Fibroblast of peridontal ligament (primary cell): ENCODE measurements at regions not wholly inside any gene's neighbourhood (a gene's known extent, or its start where the extent isn't known, plus 50 kb on each side); places are given as distances from the start of the nearest gene placed in this dataset.

Source experiments
- DNase-seq: peaks from one replicate; pipeline ENCODE4 v3.0.0-alpha.2; 2010; ENCODE audit errors: extremely low read depth

GRCh38 chr10:120705309-120705708 lies 145.9 kb upstream of the WDR11 start:
- DNase-seq = no peak

- DNase-seq = no peak
These were observed 141.1 kb upstream of the WDR11 start for GRCh38 chr10:120710076-120710475.

GRCh38 chr10:120711860-120712259 lies 139.3 kb upstream of the WDR11 start:
- DNase-seq = no peak

GRCh38 chr10:120713573-120714205 lies 137.5 kb upstream of the WDR11 start:
- no peak for DNase-seq

- no peak for DNase-seq
These were observed 136.0 kb upstream of the WDR11 start for GRCh38 chr10:120715171-120715570.

GRCh38 chr10:120719333-120719732 lies 131.8 kb upstream of the WDR11 start:
- DNase-seq = no peak

- DNase-seq = no peak
These were observed 124.2 kb upstream of the WDR11 start for GRCh38 chr10:120727001-120727400.

- DNase-seq = no peak
These were observed 121.6 kb upstream of the WDR11 start for GRCh38 chr10:120729547-120729946.

- DNase-seq = no peak
These were observed 119.1 kb upstream of the WDR11 start for GRCh38 chr10:120732067-120732466.

- DNase-seq = no peak
These were observed 118.4 kb upstream of the WDR11 start for GRCh38 chr10:120732643-120733313.

- DNase-seq = no peak
These were observed 116.6 kb upstream of the WDR11 start for GRCh38 chr10:120734483-120735078.

GRCh38 chr10:120735315-120735714 lies 115.8 kb upstream of the WDR11 start:
- DNase-seq = no peak

- DNase-seq = peak; percentile 26
These were observed 115.3 kb upstream of the WDR11 start for GRCh38 chr10:120735773-120736371.

- no peak for DNase-seq
These were observed 114.8 kb upstream of the WDR11 start for GRCh38 chr10:120736377-120736776.

GRCh38 chr10:120738658-120739057 lies 112.5 kb upstream of the WDR11 start:
- DNase-seq = no peak

GRCh38 chr10:120741396-120741795 lies 109.8 kb upstream of the WDR11 start:
- no peak for DNase-seq

GRCh38 chr10:120742373-120742772 lies 108.8 kb upstream of the WDR11 start:
- DNase-seq = no peak

- no peak for DNase-seq
These were observed 107.1 kb upstream of the WDR11 start for GRCh38 chr10:120744040-120744439.

- DNase-seq = no peak
These were observed 105.0 kb upstream of the WDR11 start for GRCh38 chr10:120746001-120746777.

GRCh38 chr10:120748519-120748918 lies 102.6 kb upstream of the WDR11 start:
- DNase-seq = no peak

- DNase-seq = no peak
These were observed 102.1 kb upstream of the WDR11 start for GRCh38 chr10:120749072-120749471.
